GM18505 (cell line): ENCODE measurements at regions not wholly inside any gene's neighbourhood (a gene's known extent, or its start where the extent isn't known, plus 50 kb on each side); places are given as distances from the start of the nearest gene placed in this dataset.
"Not testable (repeated sequence)": the region's sequence is repeated elsewhere in the genome, so short reads cannot be mapped to it uniquely, and the experiment has no call there.

Source experiments
- ATAC-seq: cut with Tn5 transposase; IDR thresholded peaks from one replicate; pipeline ENCODE4 v1.9.1; 2021; ENCODE audit not compliant: unreplicated experiment
- POLR2A ChIP-seq: IDR thresholded peaks from 4 replicates; pipeline ENCODE4 v1.6.1; 2011; ENCODE audit warnings: borderline replicate concordance; ENCODE audit not compliant: insufficient read depth, insufficient read length; ENCODE audit errors: extremely low read depth

DNA sequence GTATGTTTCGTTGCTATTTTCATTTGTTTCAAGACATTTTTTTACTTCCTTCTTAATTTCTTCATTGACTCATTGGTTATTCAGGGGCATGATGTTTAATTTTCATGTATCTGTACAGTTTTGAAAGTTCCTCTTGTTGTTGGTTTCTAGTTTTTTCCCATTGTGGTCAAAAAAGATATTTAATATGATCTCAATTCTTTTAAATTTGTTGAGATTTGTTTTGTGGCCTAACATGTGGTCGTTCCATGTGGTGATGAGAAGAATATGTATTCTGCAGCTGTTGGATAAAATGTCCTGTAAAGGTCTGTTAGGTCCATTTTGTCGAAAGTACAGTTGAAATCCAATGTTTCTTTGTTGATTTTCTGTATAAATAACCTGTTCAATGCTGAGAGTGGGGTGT lies 110.3 kb upstream of the MAP4K4 start:
- ATAC-seq, result no peak
- TF ChIP-seq POLR2A, result no peak

DNA sequence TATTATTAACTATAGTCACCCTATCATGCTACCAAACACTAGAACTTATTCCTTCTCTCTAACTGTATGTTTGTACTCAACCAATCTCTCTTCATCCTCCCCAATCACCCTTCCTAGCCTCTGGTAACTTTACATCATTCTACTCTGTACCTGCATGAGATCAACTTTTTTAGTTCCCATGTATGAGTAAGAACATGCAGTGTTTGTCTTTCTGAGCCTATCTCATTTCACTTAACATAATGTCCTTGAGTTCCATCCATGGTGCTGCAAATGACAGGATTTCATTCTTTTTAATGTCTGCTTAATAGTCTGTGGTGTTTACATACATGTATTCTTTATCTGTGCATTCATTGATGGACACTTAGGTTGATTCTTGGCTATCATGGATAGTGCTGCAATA lies 108.9 kb upstream of the RFX8 start:
- TF ChIP-seq POLR2A, result no peak
- no peak for ATAC-seq

DNA sequence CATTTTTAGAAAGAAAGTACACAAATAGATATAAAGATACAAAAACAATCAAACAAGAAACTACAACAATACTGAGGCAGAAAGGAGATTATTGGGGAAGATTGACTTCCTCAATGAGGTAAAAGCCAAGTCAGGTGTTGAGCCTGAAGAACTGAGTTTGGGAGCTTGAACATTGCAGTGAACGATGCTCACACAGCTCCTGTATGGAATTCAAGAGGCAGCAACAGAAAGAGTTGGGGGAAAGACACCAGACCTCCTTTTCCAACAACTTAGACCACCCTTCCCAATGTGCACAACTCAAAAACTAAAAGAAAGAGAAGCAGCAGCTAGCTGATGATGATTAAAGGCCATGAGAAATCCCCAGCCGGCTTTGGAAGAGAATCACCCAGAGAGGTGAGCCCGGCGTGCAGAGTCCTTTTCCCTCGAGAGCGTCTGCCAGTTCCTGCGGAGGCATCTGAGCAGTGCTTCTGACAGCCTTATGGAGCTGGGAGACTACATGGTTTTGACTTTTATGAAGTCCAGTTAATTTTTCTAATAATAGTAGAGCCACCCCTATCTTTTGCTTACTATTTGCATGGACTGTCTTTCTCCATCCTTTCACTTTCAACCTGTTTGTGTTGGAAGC lies 106.9 kb upstream of the RFX8 start:
- ATAC-seq, result no peak
- no peak for TF ChIP-seq POLR2A

DNA sequence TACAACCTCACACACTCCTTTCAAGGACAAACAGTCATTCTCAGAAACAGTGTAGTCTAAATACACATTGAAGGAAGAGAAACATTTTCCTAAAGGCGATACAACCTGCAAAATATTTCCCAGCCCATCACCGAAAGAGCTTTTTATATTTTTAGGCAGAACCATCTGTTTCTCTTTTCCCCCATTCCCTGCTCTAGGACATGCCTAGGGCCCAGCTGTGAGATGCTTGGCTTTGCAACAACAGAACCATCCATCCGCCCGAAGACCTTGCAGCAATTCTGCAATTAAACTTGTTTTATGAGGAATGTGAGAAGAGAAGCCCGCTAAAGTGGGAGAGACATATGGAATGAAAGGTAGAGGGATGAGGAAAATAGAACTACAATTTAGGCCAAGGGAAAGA lies 105.6 kb upstream of the RFX8 start:
- no peak for TF ChIP-seq POLR2A
- ATAC-seq, result no peak

DNA sequence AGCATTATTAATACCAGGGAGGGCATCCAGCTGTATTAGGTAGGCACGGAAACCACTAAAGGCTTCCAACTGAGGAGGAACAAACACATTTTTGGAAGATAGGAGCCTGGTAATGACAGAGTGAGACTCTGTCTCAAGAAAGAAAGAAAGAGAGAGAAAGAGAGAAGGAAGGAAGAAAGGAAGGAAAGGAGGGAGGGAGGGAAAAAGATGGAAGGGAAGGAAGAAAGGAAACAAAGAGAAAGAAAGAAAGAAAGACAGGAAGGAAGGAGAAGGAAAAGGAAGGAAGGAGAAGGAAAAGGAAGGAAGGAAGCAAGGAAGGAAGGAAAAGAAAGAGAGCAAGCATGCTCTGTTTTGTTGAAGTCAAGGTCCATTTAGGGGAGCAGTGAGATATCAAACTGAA lies 103.8 kb upstream of the RFX8 start:
- ATAC-seq, result no peak
- TF ChIP-seq POLR2A, result no peak

DNA sequence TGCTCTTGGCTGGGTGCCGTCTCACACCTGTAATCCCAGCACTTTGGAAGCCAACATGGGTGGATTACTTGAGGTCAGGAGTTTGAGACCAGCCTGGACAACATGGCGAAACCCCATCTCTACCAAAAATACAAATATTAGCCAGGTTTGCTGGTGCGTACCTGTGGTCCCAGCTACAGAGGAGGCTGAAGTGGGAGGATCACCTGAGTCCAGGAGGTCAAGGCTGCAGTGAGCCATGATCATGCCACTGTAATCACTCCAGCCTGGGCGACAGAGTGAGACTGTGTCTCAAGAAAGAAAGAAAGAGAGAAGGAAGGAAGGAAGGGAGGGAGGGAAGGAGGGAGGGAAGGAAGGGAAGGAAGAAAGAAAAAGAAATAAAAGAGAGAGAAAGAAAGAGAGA lies 103.2 kb upstream of the RFX8 start:
- ATAC-seq, result not testable (repeated sequence)

DNA sequence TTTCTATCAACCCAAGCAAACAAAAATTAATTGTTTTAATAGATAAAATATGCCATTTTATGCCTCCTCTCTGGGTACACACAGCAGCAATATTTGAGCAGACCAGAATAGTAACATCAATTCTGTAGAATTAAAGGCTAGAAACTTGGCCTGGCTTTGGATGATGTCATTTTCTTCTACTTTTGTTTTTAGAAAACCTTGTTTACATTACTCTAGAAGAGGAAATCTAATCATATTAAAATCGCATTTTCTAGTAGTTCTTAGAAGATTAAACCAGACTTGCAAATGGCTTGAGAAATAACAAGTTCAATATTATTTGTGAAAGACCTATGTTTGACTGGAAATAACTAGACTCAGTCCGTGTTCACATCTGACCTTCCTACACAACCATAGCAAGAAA lies 102.3 kb upstream of the RFX8 start:
- ATAC-seq, result no peak
- no peak for TF ChIP-seq POLR2A

DNA sequence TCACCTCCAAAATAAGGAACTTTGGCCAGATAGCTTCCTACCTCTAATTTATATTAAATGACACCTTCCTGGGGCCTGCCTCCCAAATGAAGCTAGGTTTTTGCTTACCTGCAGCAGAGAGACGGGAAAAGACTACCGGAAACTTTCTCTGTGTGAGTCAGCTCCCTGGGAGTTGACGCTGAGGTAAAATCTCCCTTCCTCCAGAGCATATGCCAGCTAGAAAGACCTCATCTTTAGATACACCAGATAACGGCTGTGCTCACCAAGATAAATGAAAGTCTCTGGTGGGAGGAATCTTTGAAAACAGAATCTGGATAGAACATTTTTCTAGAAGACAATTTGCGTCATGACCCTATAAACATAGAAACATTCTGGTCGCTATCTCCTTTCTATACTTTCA lies 99.7 kb upstream of the RFX8 start:
- ATAC-seq, result no peak
- TF ChIP-seq POLR2A, result no peak

DNA sequence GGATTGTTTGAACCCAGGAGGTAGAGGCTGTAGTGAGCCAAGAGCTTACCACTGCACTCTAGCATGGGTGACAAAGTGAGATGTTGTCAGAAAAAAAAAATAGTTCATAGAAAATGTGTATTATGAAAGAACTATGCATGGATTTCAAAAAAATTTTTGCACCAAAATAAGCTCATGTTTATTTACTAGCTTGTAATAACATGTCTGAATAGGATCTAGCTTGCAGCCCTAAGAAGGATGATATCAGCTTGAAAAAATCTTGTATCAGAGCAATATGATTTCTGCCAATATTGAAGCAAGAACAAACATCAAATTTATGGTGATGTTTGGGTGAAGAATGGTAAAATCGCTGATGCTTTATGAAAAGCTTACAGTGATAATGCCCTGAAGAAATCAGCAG lies 97.0 kb upstream of the RFX8 start:
- no peak for ATAC-seq
- no peak for TF ChIP-seq POLR2A

DNA sequence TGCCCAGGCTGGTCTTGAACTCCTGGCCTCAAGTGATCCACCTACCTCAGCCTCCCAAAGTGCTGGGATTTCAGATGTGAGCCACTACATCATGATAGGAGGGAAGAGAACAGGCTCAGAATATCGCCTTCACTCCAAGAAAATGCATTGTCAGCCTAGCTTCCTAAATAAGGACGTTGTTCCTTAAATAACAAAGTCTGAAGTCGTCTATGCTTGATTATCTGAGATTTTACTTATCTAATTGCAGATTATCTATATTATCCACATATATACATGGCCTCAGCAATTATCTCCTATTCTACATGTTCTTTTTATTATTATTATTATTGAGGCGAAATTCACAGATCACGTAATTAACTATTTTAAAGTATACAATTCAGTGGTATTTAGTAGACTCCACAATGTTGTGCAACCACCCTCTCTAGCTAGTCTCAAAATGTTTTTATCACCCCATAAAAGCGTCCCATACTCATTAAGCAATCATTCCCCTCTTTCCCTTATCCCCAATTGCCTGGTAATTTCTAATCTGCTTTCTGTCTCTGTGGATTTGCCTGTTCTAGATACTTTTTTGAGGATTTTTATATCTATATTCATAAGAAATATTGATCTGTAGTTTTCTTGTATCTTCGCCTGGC lies 95.1 kb upstream of the RFX8 start:
- ATAC-seq, result no peak
- TF ChIP-seq POLR2A, result no peak

DNA sequence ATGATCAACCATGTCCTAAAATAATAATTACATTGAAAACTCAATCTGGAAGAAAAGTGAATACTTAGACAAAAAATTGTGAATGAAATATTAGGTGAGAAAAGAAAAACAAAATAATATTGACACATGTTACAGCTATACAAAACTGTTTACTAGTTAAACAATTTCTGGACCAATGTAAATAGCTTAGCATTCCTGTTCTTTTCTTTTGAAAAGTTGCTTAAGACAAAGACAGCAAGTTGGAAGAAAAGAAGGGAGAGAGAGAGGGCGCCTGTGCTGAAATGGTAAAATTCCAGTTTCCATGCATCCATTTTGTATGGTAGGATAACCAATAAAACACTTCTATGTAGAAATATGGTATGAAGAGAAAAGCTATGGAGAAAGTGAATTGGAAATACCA lies 94.1 kb upstream of the RFX8 start:
- ATAC-seq, result no peak
- TF ChIP-seq POLR2A, result no peak

DNA sequence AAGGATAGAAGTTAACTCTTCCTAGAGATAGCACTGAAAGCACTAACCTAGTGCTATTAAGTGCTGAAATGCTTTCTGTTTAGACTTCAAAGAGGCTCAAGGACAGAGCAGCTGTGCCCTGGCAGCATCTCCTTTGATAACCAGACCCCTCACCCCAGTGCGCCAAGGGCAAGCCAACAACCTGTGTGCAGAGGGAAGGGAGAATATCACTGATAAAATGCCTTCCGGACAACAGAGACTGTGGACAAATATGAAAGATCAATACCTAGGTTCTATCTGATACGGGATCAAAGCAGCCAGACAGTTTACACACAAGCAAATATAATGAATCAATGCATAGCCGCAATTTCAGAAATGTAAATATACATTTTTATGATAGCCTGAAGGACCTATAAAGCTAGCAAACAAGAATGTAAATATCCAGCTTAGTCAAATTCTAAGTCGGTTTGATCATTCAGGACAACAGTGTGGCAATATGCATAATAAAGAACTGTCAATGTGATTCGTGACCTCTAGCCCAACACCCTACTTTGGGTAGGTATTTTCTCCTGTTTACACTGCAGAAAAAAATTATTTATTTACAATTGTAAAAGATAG lies 91.8 kb upstream of the RFX8 start:
- ATAC-seq, result no peak
- TF ChIP-seq POLR2A, result no peak

DNA sequence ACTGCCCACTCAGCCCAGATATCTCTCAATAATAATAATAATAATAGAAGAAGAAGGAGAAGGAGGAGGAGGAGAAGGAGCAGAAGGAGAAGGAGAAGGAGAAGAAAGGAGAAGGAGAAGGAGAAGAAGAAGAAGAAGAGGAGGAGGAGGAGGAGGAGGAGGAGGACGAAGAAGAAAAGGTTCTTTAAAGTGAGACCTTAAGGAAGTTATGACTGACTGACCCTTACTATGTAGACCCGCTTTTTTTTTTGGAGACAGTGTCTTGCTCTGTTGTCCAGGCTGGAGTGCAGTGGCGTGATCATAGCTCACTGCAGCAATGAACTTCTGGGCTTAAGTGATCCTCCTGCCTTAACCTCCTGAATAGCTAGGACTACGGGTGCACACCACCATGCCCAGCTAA lies 88.9 kb upstream of the RFX8 start:
- no peak for TF ChIP-seq POLR2A
- no peak for ATAC-seq

DNA sequence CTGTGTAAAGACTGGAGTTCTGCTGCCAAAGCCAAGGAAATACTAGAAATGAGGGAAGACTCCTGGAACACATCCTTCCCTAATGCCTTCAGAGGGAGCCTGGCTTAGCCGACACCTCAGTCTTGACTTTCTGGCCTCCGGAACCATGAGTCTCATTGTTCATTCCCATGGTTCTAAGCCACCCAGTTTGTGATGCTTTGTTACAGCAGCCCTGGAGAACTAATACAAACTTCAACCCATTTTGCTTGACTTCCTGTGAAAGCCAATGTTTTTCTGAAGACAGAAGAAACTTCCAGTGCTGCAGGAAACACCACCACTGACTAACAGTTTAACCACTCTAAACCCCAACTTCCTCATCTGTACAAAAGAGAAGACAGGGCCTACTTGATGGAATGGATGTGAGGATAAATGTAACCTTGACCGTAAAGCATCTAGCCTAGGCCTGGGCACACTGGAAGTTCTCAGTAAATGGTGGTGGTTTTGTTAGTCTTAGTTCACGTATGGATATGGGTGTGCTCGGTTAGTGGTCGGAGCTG lies 85.9 kb upstream of the RFX8 start:
- ATAC-seq, result no peak
- no peak for TF ChIP-seq POLR2A
